ENCODE measurements at regions not wholly inside any gene's neighbourhood (a gene's known extent, or its start where the extent isn't known, plus 50 kb on each side); places are given as distances from the start of the nearest gene placed in this dataset.

DNA sequence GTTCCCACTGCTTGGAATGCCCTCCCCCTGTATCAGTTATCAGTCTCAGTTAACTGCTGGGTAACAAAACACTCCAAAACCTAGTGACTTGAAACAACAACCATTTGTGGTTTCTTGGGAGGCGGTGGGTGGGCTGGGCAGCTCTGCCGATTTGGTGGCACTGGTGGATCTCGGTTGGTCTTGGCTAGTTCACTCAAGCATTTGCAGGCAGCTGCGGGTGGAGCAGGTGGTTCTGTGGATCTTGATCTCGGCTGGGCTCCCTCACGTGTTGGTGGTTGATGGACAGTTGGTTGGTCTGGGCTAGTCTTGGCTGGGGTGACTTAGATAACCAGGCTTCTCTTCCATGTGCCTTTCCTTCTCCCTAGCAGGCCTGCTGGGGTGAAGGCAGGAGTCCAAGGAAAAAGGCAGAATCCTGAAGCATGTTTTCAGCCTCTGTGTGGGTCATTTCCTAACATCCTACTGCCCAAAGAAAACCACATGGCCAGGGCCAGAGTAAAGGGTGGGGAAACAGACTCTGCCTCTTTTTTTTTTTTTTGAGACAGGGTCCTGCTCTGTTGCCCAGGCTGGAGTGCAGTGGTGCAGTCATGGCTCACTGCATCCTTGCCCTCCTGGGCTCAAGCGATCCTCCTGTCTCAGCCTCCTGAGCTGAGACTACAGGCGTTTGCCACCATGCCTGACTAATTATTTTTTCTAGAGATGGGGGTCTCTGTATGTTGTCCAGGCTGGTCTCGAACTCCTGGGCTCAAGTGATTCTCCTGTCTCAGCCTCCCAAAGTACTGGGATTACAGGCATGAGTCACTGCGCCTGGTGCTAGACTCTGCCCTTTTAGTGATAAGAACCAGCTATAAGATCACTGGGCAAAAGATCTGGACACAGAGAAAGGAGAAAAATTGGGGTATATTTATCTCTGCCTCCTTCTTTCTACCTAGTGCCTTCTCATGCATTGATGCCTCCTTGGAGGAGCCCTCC lies 183.7 kb downstream of the RGS3 start:
- peaks cover 11% of the 10 kb centered on the region; the same call in 1 of the 2 replicates for H3K4me1 ChIP-seq (ENCODE audit: insufficient read depth, low read length)
- no peaks in the 10 kb centered on the region for H3K9me3 ChIP-seq (ENCODE audit: control insufficient read depth, insufficient read depth, low read length)
- no peak overlapping the region for H3K9ac ChIP-seq (ENCODE audit: low read depth, low read length)
- no peaks in the 10 kb centered on the region for H3K36me3 ChIP-seq (ENCODE audit: insufficient read depth, low read length)

DNA sequence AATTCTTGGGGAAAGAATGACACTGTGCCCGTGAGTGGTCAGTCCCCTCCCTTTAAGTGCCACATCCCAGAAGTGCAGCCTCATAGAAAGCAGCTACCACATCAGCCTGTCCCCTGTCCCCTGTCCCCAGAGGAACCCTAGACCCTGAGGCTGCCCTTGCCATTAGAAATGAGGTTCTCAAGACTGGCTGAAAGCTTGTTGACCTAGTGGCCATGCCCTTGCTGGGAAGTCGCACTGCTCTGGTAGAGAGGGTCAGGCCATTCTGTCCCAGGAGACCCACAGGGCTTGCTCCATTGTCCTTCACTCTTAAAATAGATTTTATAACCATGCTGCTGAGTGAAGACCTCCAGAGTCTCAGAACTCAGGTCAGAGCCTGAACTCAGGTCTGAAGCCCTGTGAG lies 184.5 kb downstream of the RGS3 start:
- Histone ChIP-seq H3K9ac (ENCODE audit: low read depth, low read length) (no peak overlapping the region), H3K9me3 (ENCODE audit: control insufficient read depth, insufficient read depth, low read length) (no peaks in the 10 kb centered on the region), H3K36me3 (ENCODE audit: insufficient read depth, low read length) (no peaks in the 10 kb centered on the region), H3K4me1 (ENCODE audit: insufficient read depth, low read length) (peaks cover 11% of the 10 kb centered on the region; the same call in 1 of the 2 replicates)

DNA sequence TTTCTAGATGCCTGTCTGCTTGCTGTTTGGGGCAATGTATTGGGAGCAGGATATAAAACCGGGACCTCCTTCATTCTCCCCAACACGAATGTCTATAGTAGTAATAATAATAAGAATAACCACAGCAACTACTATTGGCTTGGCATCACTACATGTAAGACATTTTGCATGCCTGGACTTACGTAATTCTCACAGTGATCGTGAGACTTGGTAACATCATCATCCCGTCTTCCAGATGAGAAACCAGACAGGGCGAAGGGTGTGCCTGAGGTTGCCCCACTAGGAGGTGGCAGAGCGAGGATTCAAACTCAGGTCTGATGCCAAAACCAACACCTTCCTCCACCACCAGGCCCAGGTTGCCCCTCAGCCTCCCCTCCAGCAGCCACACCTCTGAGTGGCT lies 185.1 kb downstream of the RGS3 start:
- Histone ChIP-seq H3K4me1 (ENCODE audit: insufficient read depth, low read length) (peaks cover 11% of the 10 kb centered on the region; the same call in 1 of the 2 replicates), H3K9ac (ENCODE audit: low read depth, low read length) (no peak overlapping the region), H3K9me3 (ENCODE audit: control insufficient read depth, insufficient read depth, low read length) (no peaks in the 10 kb centered on the region), H3K36me3 (ENCODE audit: insufficient read depth, low read length) (no peaks in the 10 kb centered on the region)

DNA sequence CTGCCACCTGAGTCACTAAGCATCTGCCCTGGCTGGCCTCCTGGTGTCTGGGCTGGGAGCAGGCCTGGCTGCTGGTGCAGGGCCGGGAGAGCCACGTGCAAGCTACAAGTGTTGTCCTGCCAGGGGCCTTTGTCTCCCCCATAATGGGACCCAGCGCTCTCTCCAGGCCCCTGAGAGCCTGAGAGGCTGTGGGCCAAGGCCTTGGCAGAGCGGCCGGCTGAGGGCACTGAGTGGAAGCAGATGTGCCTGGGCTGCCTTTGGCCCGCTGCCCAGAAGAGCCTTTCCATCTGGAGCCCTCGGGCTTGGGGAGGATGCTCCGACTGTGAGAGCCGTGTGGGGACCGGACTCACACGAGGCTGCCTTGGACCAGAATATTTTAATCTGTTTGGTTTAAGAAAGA lies 185.5 kb downstream of the RGS3 start:
- Histone ChIP-seq H3K9me3 (ENCODE audit: control insufficient read depth, insufficient read depth, low read length) (no peaks in the 10 kb centered on the region), H3K9ac (ENCODE audit: low read depth, low read length) (no peak overlapping the region), H3K4me1 (ENCODE audit: insufficient read depth, low read length) (peaks cover 11% of the 10 kb centered on the region; the same call in 1 of the 2 replicates), H3K36me3 (ENCODE audit: insufficient read depth, low read length) (no peaks in the 10 kb centered on the region)

DNA sequence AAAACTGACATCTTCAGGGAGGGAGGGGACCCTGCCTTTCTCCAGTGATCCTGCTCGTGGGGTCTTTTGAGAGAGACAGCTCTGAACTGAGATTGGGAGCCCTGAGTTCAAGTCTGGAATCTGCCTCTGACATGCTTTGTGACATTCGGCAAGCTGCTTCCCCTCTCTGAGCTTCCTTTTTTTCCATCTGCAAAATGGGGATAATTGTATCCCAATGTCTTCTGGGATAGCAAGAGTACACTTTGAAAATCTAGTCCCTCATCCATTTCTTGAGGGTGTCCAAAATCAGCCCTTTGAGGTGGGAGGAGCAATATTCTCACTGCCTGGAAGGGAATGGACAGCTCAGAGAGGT lies 186.3 kb downstream of the RGS3 start:
- Histone ChIP-seq H3K36me3 (ENCODE audit: insufficient read depth, low read length) (no peaks in the 10 kb centered on the region), H3K9me3 (ENCODE audit: control insufficient read depth, insufficient read depth, low read length) (no peaks in the 10 kb centered on the region), H3K9ac (ENCODE audit: low read depth, low read length) (no peak overlapping the region), H3K4me1 (ENCODE audit: insufficient read depth, low read length) (peaks cover 11% of the 10 kb centered on the region; the same call in 1 of the 2 replicates)

DNA sequence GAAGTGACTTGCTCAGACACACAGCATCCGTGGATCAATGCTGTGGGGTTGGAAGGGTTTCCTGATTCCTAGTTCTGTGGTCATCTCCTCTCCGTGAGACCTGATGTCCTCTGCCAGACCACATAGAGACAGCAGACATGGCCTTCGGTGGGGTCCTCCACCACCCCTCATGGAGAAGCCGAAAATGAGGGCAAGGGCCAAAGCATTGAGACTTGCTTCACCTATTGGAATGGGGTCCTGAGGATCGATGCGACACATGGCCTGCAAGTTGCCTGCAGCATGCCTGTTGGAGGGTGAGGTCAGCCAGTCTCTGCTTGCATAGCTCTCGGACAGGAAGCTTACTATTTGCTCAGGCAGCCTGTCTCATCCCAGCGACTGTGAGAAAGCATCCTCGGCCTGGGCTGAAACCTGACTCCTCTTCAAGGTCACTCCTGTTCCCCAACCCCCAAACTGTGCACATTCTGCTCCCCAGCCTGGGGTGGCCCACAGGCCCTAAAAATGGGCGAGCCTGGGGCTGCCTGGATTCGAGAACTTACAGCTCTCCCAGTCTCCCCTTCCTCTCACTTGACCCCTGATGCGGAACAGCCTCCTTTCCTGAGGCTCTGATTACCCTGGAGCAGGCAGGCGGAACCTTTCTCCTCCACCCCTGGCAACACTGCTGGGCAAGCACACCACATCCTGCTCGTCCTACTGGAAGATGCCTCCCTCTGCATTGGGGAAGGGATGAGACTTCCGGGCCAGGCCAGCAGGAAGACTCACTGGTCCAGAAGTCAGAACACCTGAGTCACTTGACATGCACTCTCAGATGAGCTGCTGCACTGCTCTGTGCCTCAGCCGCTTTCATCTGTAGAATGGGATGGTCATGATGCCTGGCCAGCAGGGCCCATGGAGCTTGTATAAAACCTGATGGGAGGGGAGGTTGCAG lies 186.9 kb downstream of the RGS3 start:
- no peaks in the 10 kb centered on the region for H3K9me3 ChIP-seq (ENCODE audit: control insufficient read depth, insufficient read depth, low read length)
- no peaks in the 10 kb centered on the region for H3K36me3 ChIP-seq (ENCODE audit: insufficient read depth, low read length)
- peaks cover 15% of the 10 kb centered on the region; the same call in 1 of the 2 replicates for H3K4me1 ChIP-seq (ENCODE audit: insufficient read depth, low read length)
- H3K9ac ChIP-seq (ENCODE audit: low read depth, low read length), result no peak overlapping the region

DNA sequence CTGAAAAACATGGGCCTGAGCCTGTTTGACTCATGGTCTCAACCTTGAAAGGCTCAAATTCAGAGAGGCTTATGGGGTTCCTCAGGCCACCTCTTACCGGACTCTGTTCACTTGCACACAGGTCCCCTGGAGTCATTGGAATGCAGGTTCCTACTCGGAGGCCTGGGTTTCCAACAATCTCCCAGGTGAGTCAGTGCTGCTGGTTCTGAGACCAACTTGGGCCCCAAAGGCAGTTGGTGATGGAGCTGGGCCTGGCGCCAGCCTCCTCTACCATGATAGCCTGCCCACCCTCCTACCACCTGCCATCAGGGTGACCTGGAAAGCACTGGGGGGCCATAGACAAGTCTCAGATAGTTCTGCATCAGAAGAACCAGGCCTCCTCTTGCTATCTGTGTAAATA lies 188.4 kb downstream of the RGS3 start:
- Histone ChIP-seq H3K9ac (ENCODE audit: low read depth, low read length) (no peak overlapping the region), H3K9me3 (ENCODE audit: control insufficient read depth, insufficient read depth, low read length) (no peaks in the 10 kb centered on the region), H3K36me3 (ENCODE audit: insufficient read depth, low read length) (no peaks in the 10 kb centered on the region), H3K4me1 (ENCODE audit: insufficient read depth, low read length) (peaks cover 15% of the 10 kb centered on the region; the same call in 1 of the 2 replicates)

DNA sequence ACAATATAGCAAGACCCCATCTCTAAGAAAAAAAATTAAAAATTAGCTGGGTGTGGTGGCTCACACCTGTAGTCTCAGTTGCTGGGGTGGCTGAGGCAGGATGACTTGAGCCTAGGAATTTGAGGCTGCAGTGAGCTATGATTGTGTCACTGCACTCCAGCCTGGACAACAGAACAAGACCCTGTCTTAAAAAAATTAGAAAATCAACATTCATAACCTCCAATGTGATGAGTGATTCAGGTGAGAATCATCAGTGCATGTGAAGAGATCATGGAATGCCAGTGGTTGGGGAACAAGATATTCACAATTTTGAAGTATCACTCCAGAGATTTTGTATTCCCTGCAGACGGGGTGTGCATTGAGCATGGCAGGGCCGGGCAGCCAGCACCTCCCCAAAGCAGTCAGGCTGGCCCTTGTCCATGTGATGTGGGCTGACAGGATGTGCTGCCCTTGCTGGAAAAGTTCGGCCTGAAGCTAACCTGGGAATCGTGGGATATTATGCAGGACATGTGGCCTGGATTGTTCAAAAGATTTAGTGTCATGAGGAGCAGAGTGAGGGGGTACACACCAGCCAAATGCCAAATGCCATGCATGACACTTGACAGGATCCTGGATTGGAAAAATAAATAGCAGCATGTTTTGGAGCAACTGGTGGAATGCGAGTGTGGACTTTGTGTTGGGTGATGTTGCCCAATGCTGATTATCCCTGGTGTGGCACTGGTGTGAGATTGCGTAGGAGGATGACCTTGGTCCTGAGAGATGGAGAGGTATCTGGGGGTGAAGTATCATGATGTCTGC lies 189.0 kb downstream of the RGS3 start:
- Histone ChIP-seq H3K9me3 (ENCODE audit: control insufficient read depth, insufficient read depth, low read length) (no peaks in the 10 kb centered on the region), H3K36me3 (ENCODE audit: insufficient read depth, low read length) (no peaks in the 10 kb centered on the region), H3K4me1 (ENCODE audit: insufficient read depth, low read length) (peaks cover 15% of the 10 kb centered on the region; the same call in 1 of the 2 replicates), H3K9ac (ENCODE audit: low read depth, low read length) (no peak overlapping the region)

DNA sequence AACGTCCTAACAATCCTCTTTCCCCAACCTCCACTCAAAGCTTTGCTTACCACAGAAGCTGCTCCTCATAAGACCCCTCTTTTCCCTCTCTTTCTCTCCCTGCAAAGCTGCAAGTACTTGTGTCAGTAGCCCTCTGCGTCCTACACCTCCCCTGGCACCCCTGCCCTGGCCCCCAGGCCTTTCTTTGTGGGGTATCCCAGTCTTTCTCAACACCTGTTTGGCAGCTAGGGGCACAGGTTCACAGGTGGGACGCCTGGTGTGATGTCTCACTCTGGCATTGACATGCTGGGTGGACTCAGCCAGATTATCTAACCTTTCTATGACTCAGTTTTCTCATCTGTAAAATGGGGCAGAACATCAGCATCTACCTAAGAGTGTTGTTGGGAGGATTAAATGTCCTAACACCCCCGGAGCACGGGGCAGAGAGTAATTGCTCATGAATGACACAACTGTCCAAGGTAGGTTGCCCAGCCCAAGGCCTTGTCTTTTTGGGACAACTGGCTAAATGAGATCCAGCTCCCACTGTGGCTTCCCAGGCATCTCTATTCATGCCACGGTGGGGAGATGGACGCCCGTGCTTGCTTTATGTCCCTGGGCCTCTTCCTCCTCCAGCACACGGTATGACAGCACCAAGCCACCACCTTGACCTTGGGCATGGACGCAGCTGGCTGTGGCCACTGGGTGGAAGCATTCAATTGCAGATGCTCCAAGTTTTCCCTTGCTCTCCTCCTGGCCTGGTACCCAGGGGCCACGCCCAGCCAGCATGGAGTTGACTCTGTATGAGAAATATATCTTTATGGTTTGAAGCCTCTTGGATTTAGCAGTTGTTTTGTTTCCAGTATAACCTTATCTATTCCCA lies 190.4 kb downstream of the RGS3 start:
- Histone ChIP-seq H3K9me3 (ENCODE audit: control insufficient read depth, insufficient read depth, low read length) (no peaks in the 10 kb centered on the region), H3K36me3 (ENCODE audit: insufficient read depth, low read length) (no peaks in the 10 kb centered on the region), H3K9ac (ENCODE audit: low read depth, low read length) (no peak overlapping the region), H3K4me1 (ENCODE audit: insufficient read depth, low read length) (peaks cover 15% of the 10 kb centered on the region; the same call in 1 of the 2 replicates)

DNA sequence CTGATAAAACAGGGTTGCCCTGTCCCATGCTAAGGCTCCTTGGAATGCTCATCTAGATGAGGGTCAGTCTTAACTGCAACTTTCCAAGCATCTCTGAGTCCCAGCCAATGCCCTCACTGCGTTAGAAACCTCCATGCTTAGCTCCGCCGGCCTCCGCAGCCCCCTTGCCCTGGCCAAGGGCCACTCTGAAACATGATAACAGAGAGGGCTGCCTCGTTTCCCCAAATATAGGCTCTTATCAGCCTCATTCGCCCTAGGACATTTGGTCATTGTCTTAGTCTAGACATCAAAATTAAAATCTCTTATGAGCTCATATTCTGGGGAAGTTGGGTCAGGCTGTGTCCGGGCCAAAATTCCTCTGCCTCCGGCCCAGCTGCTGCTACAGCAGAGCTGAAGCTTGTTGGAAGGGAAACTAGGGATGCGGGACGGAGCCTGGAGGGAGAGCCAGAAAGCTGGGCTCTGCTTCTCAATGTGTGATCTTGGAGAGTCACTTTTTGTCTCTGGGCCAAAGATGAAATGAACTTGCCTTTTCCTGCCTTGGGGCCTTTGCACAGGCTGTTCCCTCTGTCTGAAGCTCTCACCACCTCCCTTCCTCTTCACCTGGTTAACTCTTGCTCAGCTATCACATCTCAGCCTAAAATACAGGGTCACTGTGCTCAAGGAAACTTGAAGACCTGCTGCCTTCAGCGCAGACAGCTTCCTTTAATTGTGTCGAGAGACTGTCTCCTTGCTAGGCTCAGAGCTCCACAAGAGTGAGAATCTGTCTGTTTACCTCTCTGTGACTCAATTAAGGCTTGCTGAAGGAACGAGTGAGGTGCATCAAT lies 191.3 kb downstream of the RGS3 start:
- Histone ChIP-seq H3K9me3 (ENCODE audit: control insufficient read depth, insufficient read depth, low read length) (no peaks in the 10 kb centered on the region), H3K4me1 (ENCODE audit: insufficient read depth, low read length) (peaks cover 15% of the 10 kb centered on the region; the same call in 1 of the 2 replicates)

DNA sequence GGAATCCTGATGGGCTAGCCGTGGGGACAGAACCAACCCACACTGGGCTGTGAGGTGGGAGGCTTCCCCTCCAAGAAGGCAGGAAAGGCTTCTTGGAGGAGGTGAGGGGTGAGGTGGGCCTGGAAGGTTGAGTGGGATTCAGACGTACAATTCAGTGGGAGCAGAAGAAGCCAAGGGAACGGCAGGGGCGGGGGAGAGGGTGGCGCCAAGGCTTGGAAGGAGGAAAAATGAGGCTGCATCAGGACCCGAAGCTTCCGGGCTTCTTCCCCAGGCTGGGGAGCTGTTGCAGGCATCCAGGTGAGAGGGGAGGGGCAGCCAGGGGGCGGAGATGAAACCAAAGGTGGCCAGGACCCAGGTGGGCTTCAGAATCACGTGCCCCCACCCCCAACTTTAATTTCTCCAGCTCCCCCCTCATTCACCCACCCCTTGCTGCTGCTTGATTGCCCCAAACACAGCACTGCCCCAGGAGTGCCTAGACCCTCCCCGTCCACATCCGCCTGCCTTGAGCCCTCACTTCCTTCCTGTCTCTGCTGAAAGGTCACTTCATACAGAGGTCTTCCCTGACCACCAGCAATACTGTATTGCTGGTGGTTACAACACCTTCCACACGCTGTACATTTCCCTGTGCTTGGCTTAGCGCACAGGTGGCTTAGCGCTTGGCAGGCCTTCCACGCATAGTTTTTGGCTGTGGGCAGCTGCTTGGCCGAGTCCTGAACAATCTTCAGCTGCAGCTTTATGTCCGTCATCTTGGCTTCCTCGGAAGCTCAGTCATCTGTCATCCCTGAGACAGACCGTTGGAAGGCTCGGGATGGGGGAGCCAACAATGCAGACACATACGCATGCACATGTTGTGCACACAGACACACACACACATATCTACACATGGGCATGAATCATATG lies 193.5 kb downstream of the RGS3 start:
- no peak overlapping the region for H3K9ac ChIP-seq (ENCODE audit: low read depth, low read length)

More for the DNA sequence above, 191.3 kb downstream of the RGS3 start:
- H3K36me3 ChIP-seq (ENCODE audit: insufficient read depth, low read length), result no peaks in the 10 kb centered on the region
- no peak overlapping the region for H3K9ac ChIP-seq (ENCODE audit: low read depth, low read length)

More for the DNA sequence above, 193.5 kb downstream of the RGS3 start:
- Histone ChIP-seq H3K9me3 (ENCODE audit: control insufficient read depth, insufficient read depth, low read length) (no peaks in the 10 kb centered on the region), H3K4me1 (ENCODE audit: insufficient read depth, low read length) (peaks cover 4% of the 10 kb centered on the region; the same call in 1 of the 2 replicates), H3K36me3 (ENCODE audit: insufficient read depth, low read length) (no peaks in the 10 kb centered on the region)

Measured in ES-I3 (cell line).